H1 (cell line): ENCODE measurements at regions not wholly inside any gene's neighbourhood (a gene's known extent, or its start where the extent isn't known, plus 50 kb on each side); places are given as distances from the start of the nearest gene placed in this dataset.

Experiments used
- CTCF ChIA-PET: fragments of 300-600 bp; sonication (Branson Sonifier 250); formaldehyde crosslinking; loops from one replicate; lab custom pipeline; 2021; ENCODE audit not compliant: partially characterized antibody; lab: Charles Lee
- POLR2A ChIA-PET: fragments of 300-600 bp; sonication (Branson Sonifier 250); formaldehyde crosslinking; loops from one replicate; lab custom pipeline; 2021; ENCODE audit warnings: inconsistent platforms; ENCODE audit not compliant: partially characterized antibody; lab: Charles Lee
- DNase-seq, 2 experiments: peaks; one replicate each; pipeline versions ENCODE4 v3.0.0 to v3.0.0-alpha.2; 2010 to 2022; ENCODE audit warnings: low spot score in 2 of 2, low read depth in 1 of 2, mixed read lengths in 1 of 2
- FAIRE-seq: peaks from 2 replicates; lab custom pipeline; 2011; peaks lifted over from hg19 to GRCh38; lab: Jason Lieb, UNC
- H2AFZ ChIP-seq: 2 replicates; pipeline ENCODE4 v1.8.1; 2012; ENCODE audit warnings: low read length, inconsistent platforms
- H2AK5ac ChIP-seq: 2 replicates; pipeline ENCODE4 v1.6.1; 2013; ENCODE audit warnings: low read depth, low read length
- H2BK120ac ChIP-seq: replicated peaks from 2 replicates; pipeline ENCODE3; 2013; ENCODE audit warnings: low read depth, low read length, inconsistent platforms
- H2BK12ac ChIP-seq: 2 replicates; pipeline ENCODE4 v1.6.1; 2013; ENCODE audit warnings: low read depth, low read length
- H2BK15ac ChIP-seq: 2 replicates; pipeline ENCODE4 v1.6.1; 2013; ENCODE audit warnings: low read length
- H2BK20ac ChIP-seq: 2 replicates; pipeline ENCODE4 v1.6.1; 2013; ENCODE audit warnings: low read length
- H2BK5ac ChIP-seq: 2 replicates; pipeline ENCODE4 v1.6.1; 2013; ENCODE audit warnings: low read depth, low read length
- H3K14ac ChIP-seq: 2 replicates; pipeline ENCODE4 v1.6.1; 2013; ENCODE audit warnings: inconsistent platforms; ENCODE audit not compliant: insufficient read length
- H3K18ac ChIP-seq: 2 replicates; pipeline ENCODE4 v1.6.1; 2013; ENCODE audit warnings: low read length; ENCODE audit errors: extremely low read depth
- H3K23ac ChIP-seq: 2 replicates; pipeline ENCODE4 v1.6.1; 2013; ENCODE audit warnings: inconsistent platforms; ENCODE audit not compliant: insufficient read length
- H3K23me2 ChIP-seq: 2 replicates; pipeline ENCODE4 v1.6.1; 2013; ENCODE audit warnings: low read depth, low read length
- H3K27ac ChIP-seq: 2 replicates; pipeline ENCODE4 v1.6.1; 2011; ENCODE audit warnings: low read depth, low read length, inconsistent platforms
- H3K27me3 ChIP-seq, 4 experiments: replicated peaks in 1 of 4; 1 replicate in 1 of 4; 2 replicates in 3 of 4; pipeline versions ENCODE4 v1.6.1 to v1.8.1; 2011 to 2013; ENCODE audit warnings: low read length in 3 of 4, mild to moderate bottlenecking in 3 of 4, inconsistent platforms in 2 of 4, mixed read lengths in 2 of 4, moderate library complexity in 1 of 4; ENCODE audit not compliant: control insufficient read depth in 3 of 4, insufficient read depth in 3 of 4; ENCODE audit errors: extremely low read depth in 1 of 4
- H3K36me3 ChIP-seq, 4 experiments: 2 replicates each; pipeline versions ENCODE4 v1.6.1 to v1.8.1; 2011 to 2013; ENCODE audit warnings: mild to moderate bottlenecking in 4 of 4, low read length in 3 of 4, moderate library complexity in 2 of 4, control low read depth in 1 of 4, inconsistent platforms in 1 of 4; ENCODE audit not compliant: insufficient read depth in 4 of 4, control insufficient read depth in 2 of 4
- H3K4ac ChIP-seq: replicated peaks from 2 replicates; pipeline ENCODE3; 2013; ENCODE audit warnings: low read length, low read depth, mixed read lengths, inconsistent platforms; ENCODE audit not compliant: insufficient read length
- H3K4me1 ChIP-seq, 4 experiments: replicated peaks in 1 of 4; 1 replicate in 1 of 4; 2 replicates in 3 of 4; pipeline versions ENCODE4 v1.6.1 to v1.8.1; 2011 to 2013; ENCODE audit warnings: low read length in 3 of 4, inconsistent platforms in 2 of 4, mixed read lengths in 1 of 4; ENCODE audit not compliant: insufficient read depth in 4 of 4, control insufficient read depth in 3 of 4
- H3K4me2 ChIP-seq, 2 experiments: 2 replicates each; pipeline versions ENCODE4 v1.6.1 to v1.8.1; 2011 to 2013; ENCODE audit warnings: low read depth in 2 of 2, low read length in 2 of 2, control low read depth in 1 of 2, inconsistent platforms in 1 of 2, mild to moderate bottlenecking in 1 of 2; ENCODE audit not compliant: insufficient read depth in 1 of 2
- H3K4me3 ChIP-seq, 4 experiments: fragments of 200-600, 300-600 bp in 1 of 4; sonication (generic), shearing (Covaris generic), sonication (Bioruptor Twin) in 1 of 4; 2 replicates each; pipeline versions ENCODE4 v1.5.1 to v1.8.1; 2011 to 2016; ENCODE audit warnings: low read length in 4 of 4, low read depth in 3 of 4, control low read depth in 2 of 4, inconsistent platforms in 2 of 4, mild to moderate bottlenecking in 2 of 4, mixed read lengths in 1 of 4, moderate library complexity in 1 of 4; ENCODE audit not compliant: insufficient read depth in 2 of 4; ENCODE audit errors: extremely low read depth in 1 of 4
- H3K56ac ChIP-seq: replicated peaks from 2 replicates; pipeline ENCODE3; 2013; ENCODE audit warnings: low read depth, mild to moderate bottlenecking, mixed read lengths, low read length, inconsistent platforms; ENCODE audit not compliant: insufficient read length
- H3K79me1 ChIP-seq: 2 replicates; pipeline ENCODE4 v1.6.1; 2013; ENCODE audit warnings: low read depth, low read length, control low read depth
- H3K79me2 ChIP-seq, 2 experiments: 2 replicates each; pipeline versions ENCODE4 v1.6.1 to v1.8.1; 2012 to 2013; ENCODE audit warnings: low read length in 2 of 2, mild to moderate bottlenecking in 2 of 2, inconsistent platforms in 1 of 2; ENCODE audit not compliant: insufficient read depth in 2 of 2, control insufficient read depth in 1 of 2
- H3K9ac ChIP-seq, 4 experiments: replicated peaks in 1 of 4; 1 replicate in 1 of 4; 2 replicates in 3 of 4; pipeline versions ENCODE4 v1.6.1 to v1.8.1; 2011 to 2013; ENCODE audit warnings: low read depth in 3 of 4, low read length in 3 of 4, control low read depth in 2 of 4, mild to moderate bottlenecking in 2 of 4, moderate library complexity in 2 of 4, inconsistent platforms in 1 of 4; ENCODE audit errors: extremely low read depth in 1 of 4
- H3K9me3 ChIP-seq, 2 experiments: 2 replicates each; pipeline versions ENCODE4 v1.6.1 to v1.8.1; 2012 to 2013; ENCODE audit warnings: mild to moderate bottlenecking in 2 of 2, moderate library complexity in 2 of 2, control low read depth in 1 of 2, inconsistent platforms in 1 of 2, low read depth in 1 of 2, low read length in 1 of 2, mixed read lengths in 1 of 2; ENCODE audit not compliant: insufficient read depth in 2 of 2
- H4K20me1 ChIP-seq, 2 experiments: replicated peaks in 1 of 2; 2 replicates each; pipeline versions ENCODE3 to v1.8.1; 2011 to 2013; ENCODE audit warnings: inconsistent platforms in 2 of 2, low read length in 2 of 2, mild to moderate bottlenecking in 1 of 2; ENCODE audit not compliant: insufficient read depth in 2 of 2, control insufficient read depth in 1 of 2
- H4K5ac ChIP-seq: 2 replicates; pipeline ENCODE4 v1.6.1; 2013; ENCODE audit warnings: low read length, low read depth, mixed read lengths, inconsistent platforms; ENCODE audit not compliant: insufficient read length
- H4K8ac ChIP-seq: 2 replicates; pipeline ENCODE4 v1.8.0; 2013; ENCODE audit warnings: mild to moderate bottlenecking, moderate library complexity, low read length, inconsistent platforms; ENCODE audit not compliant: insufficient read depth; ENCODE audit errors: extremely low read depth
- H4K91ac ChIP-seq: replicated peaks from 2 replicates; pipeline ENCODE3; 2013; ENCODE audit warnings: low read length, mixed read lengths, inconsistent platforms; ENCODE audit not compliant: insufficient read length
- BRCA1 ChIP-seq: IDR thresholded peaks from 2 replicates; pipeline ENCODE4 v1.6.1; 2012; ENCODE audit warnings: low read depth, low read length, improper control_type of control experiment
- EGR1 ChIP-seq: IDR thresholded peaks from 2 replicates; pipeline ENCODE4 v1.6.1; 2011; ENCODE audit warnings: low read depth, low read length, borderline replicate concordance
- GABPA ChIP-seq: IDR thresholded peaks from 2 replicates; pipeline ENCODE4 v1.6.1; 2011; ENCODE audit warnings: mild to moderate bottlenecking, low read length, moderate library complexity, borderline replicate concordance; ENCODE audit not compliant: insufficient read depth
- GTF2F1 ChIP-seq: IDR thresholded peaks from 2 replicates; pipeline ENCODE4 v1.6.1; 2012; ENCODE audit warnings: low read depth, low read length, improper control_type of control experiment, borderline replicate concordance
- HDAC2 ChIP-seq, 2 experiments: fragments of 300-600 bp in 1 of 2; sonication (generic) in 1 of 2; IDR thresholded peaks; 2 replicates each; pipeline ENCODE4 v1.6.1; 2011 to 2012; ENCODE audit warnings: low read depth in 2 of 2, low read length in 2 of 2, mild to moderate bottlenecking in 2 of 2, moderate library complexity in 2 of 2, borderline replicate concordance in 1 of 2, inconsistent platforms in 1 of 2
- MAFK ChIP-seq: IDR thresholded peaks from 2 replicates; pipeline ENCODE4 v1.6.1; 2012; ENCODE audit warnings: low read depth, mild to moderate bottlenecking, improper control_type of control experiment, low read length
- RNF2 ChIP-seq: fragments of 200-900, 300-1000 bp; sonication (generic); IDR thresholded peaks from 2 replicates; pipeline ENCODE4 v1.7.1; 2016; ENCODE audit warnings: borderline replicate concordance, low read depth, mild to moderate bottlenecking, antibody characterized with exemption, low read length; ENCODE audit not compliant: poor library complexity, severe bottlenecking; ENCODE audit errors: missing control alignments
- SIN3A ChIP-seq, 2 experiments: IDR thresholded peaks in 1 of 2; conservative IDR thresholded peaks in 1 of 2; 2 replicates each; pipeline ENCODE4 v1.6.1; 2011 to 2012; ENCODE audit warnings: low read length in 2 of 2, improper control_type of control experiment in 1 of 2, low read depth in 1 of 2, mild to moderate bottlenecking in 1 of 2
- TAF7 ChIP-seq: optimal IDR thresholded peaks from 2 replicates; pipeline ENCODE3; 2011; ENCODE audit warnings: low read depth, mild to moderate bottlenecking, inconsistent platforms, low read length, moderate library complexity, borderline replicate concordance
- WGBS, 2 experiments: shearing (Covaris generic) in 1 of 2; methylation state at CpG; one replicate each; pipeline versions ENCODE4 v1.1.6 to v1.1.7; 2013 to 2015; ENCODE audit warnings: low lambda C conversion rate in 2 of 2, mixed read lengths in 2 of 2, inconsistent platforms in 1 of 2, low coverage in 1 of 2, missing lambda C conversion rate in 1 of 2; ENCODE audit not compliant: insufficient replicate concordance in 2 of 2, insufficient coverage in 1 of 2, insufficient read length in 1 of 2; ENCODE audit errors: extremely low coverage in 1 of 2, missing lambda C conversion rate in 1 of 2; 5-methylcytosine and 5-hydroxymethylcytosine counted together
- TF ChIP-seq, protein P1 (sequence below), 3 experiments: IDR thresholded peaks; 1 replicate in 2 of 3; 2 replicates in 1 of 3; pipeline versions ENCODE4 v1.5.1 to v1.6.1; 2011; ENCODE audit warnings: low read length in 3 of 3, mild to moderate bottlenecking in 3 of 3, inconsistent platforms in 2 of 3, low read depth in 1 of 3, moderate library complexity in 1 of 3; ENCODE audit not compliant: insufficient read depth in 1 of 3; ENCODE audit errors: control extremely low read depth in 1 of 3

DNA sequence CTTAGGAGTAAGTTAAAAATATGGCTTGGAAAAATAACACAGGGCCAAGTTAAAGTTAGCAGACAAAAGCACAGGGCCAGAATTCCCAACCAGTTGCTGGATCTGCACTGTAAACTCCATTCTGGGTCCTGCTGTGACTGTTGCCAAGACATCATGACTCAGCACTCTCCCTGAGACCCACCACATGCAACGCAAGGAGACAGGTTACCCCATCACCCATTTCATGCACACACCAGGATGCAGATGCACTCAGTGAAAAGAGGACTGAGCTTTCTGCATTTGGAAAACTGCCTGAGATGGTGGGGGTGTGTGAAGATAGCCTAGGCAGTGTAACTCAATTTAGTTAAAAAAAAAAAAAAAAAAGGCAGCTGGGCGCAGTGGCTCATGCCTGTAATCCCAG lies 97.6 kb upstream of the ZNF438 start:
- Histone ChIP-seq H2AFZ (no peak overlapping the region), H3K9ac (no peak overlapping the region), H3K36me3 (no peaks in the 10 kb centered on the region; a peak in 1 of 8 replicates), H3K27me3 (peaks cover 0 to 10% (median 1%) of the 10 kb centered on the region in 4 experiments; a peak in 2 of 7 replicates), H3K27ac (no peak overlapping the region), H3K4me1 (peaks cover 0 to 8% (median 5%) of the 10 kb centered on the region in 4 experiments; a peak in 6 of 7 replicates), H3K4me3 (no peak overlapping the region), H3K23me2 (peaks cover 2% of the 10 kb centered on the region; the same call in 1 of the 2 replicates), H2BK15ac (no peak overlapping the region), H4K8ac (no peak overlapping the region), H3K23ac (no peak overlapping the region), H3K56ac (no peak overlapping the region), H2BK120ac (no peak overlapping the region), H3K14ac (no peak overlapping the region), H2BK12ac (no peak overlapping the region), H2BK5ac (no peak overlapping the region), H2BK20ac (no peak overlapping the region), H3K79me2 (no peaks in the 10 kb centered on the region), H3K18ac (no peak overlapping the region), H3K4me2 (no peak overlapping the region), H2AK5ac (no peak overlapping the region), H4K20me1 (no peaks in the 10 kb centered on the region), H4K91ac (no peak overlapping the region), H3K4ac (no peak overlapping the region), H3K9me3 (no peaks in the 10 kb centered on the region), H3K79me1 (no peaks in the 10 kb centered on the region), H4K5ac (no peak overlapping the region)
- ChIA-PET CTCF (interaction anchor here (0.6 to 1.4 kb wide), 2 partner anchors 34 to 56 kb away, joined by 3 to 5 read pairs; no protein-coding TSS in a partner anchor), POLR2A (no interaction called here)
- FAIRE-seq (no peak), DNase-seq (peak in 1 of 2 experiments; percentile 33)
- WGBS, 2 experiments, result 50% methylated on average over 1 of the region's 2 CpGs; no CpG with 5 or more reads in 1 of the 2 experiments
- no peak for TF ChIP-seq RNF2
- TF ChIP-seq GABPA, result no peak
- TF ChIP-seq EGR1, result no peak
- no peak for TF ChIP-seq BRCA1
- TF ChIP-seq SIN3A (conservative IDR thresholded peaks at IDR 0.05 in 1 of 2, IDR thresholded peaks at IDR 0.05 in 1 of 2; ENCODE audit: low read depth in 1 of 2, low read length in 2 of 2), result no peak
- no peak for TF ChIP-seq TAF7
- TF ChIP-seq, protein P1, sequence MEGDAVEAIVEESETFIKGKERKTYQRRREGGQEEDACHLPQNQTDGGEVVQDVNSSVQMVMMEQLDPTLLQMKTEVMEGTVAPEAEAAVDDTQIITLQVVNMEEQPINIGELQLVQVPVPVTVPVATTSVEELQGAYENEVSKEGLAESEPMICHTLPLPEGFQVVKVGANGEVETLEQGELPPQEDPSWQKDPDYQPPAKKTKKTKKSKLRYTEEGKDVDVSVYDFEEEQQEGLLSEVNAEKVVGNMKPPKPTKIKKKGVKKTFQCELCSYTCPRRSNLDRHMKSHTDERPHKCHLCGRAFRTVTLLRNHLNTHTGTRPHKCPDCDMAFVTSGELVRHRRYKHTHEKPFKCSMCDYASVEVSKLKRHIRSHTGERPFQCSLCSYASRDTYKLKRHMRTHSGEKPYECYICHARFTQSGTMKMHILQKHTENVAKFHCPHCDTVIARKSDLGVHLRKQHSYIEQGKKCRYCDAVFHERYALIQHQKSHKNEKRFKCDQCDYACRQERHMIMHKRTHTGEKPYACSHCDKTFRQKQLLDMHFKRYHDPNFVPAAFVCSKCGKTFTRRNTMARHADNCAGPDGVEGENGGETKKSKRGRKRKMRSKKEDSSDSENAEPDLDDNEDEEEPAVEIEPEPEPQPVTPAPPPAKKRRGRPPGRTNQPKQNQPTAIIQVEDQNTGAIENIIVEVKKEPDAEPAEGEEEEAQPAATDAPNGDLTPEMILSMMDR (IDR thresholded peaks at IDR 0.05; ENCODE audit: control extremely low read depth in 1 of 3, insufficient read depth in 1 of 3, low read depth in 1 of 3, low read length in 3 of 3), result no peak
- TF ChIP-seq GTF2F1, result no peak
- peak; percentile 93 for TF ChIP-seq MAFK
- no peak for TF ChIP-seq HDAC2 (IDR thresholded peaks at IDR 0.05; ENCODE audit: borderline replicate concordance in 1 of 2, low read depth in 2 of 2, low read length in 2 of 2)
